Activated CD8-positive, alpha-beta memory T cell treated with anti-CD3 and anti-CD28 coated beads, Interleukin-2, amount 10 ng/mL, durations not matched to agents 7 days and 5 days (primary cell): ENCODE measurements at regions not wholly inside any gene's neighbourhood (a gene's known extent, or its start where the extent isn't known, plus 50 kb on each side); places are given as distances from the start of the nearest gene placed in this dataset.
"Not testable (repeated sequence)": the region's sequence is repeated elsewhere in the genome, so short reads cannot be mapped to it uniquely, and the experiment has no call there.

Source experiments
- ATAC-seq: fragments of 150-1000 bp; cut with Tn5 transposase; one replicate; pipeline ENCODE4 v1.10.0; 2021; ENCODE audit warnings: moderate library complexity
- CTCF ChIA-PET: fragments of 350-600 bp; sonication (Branson Sonifier 250); formaldehyde crosslinking; loops from one replicate; lab custom pipeline; 2021; ENCODE audit warnings: antibody characterized with exemption; lab: Charles Lee
- DNase-seq: peaks from one replicate; pipeline ENCODE4 v3.0.0-alpha.2; 2020
- H3K27ac Mint-ChIP-seq: one replicate; pipeline ENCODE4 v1.8.0; 2021; ENCODE audit warnings: mild to moderate bottlenecking, mixed read lengths
- H3K27me3 Mint-ChIP-seq: one replicate; pipeline ENCODE4 v1.8.0; 2021; ENCODE audit warnings: mixed read lengths
- H3K36me3 Mint-ChIP-seq: one replicate; pipeline ENCODE4 v1.8.0; 2021; ENCODE audit warnings: mild to moderate bottlenecking, mixed read lengths
- H3K4me1 Mint-ChIP-seq: one replicate; pipeline ENCODE4 v1.8.0; 2021; ENCODE audit warnings: mixed read lengths
- H3K4me3 Mint-ChIP-seq: one replicate; pipeline ENCODE4 v1.8.0; 2021; ENCODE audit warnings: mild to moderate bottlenecking, moderate library complexity, mixed read lengths
- H3K9me3 Mint-ChIP-seq: one replicate; pipeline ENCODE4 v1.8.0; 2022; ENCODE audit warnings: low read depth, mixed read lengths

DNA sequence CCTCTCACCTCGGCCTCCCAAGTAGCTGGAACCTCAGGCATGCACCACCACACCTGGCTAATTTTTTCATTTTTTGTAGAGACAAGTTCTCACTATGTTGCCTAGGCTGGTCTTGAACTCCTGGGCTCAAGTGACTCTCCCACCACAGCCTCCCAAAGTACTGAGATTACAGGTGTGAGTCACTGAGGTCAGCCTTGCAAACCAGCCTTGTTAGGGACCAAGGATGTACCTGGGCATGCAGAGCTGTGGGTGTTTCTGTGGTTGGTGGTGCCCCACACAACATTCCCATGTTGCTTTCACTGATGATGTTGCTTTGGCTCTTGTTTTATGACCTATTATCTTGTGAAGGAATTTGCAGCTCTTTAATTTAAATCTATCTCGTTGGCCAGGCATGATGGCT is 54.8 kb downstream of the OTUD1 start:
- DNase-seq (no peak), ATAC-seq (no peak)
- Mint-ChIP-seq H3K9me3 (no peaks in the 10 kb centered on the region), H3K4me3 (no peak overlapping the region), H3K36me3 (no peaks in the 10 kb centered on the region), H3K27ac (no peak overlapping the region), H3K27me3 (peaks cover 25% of the 10 kb centered on the region), H3K4me1 (no peaks in the 10 kb centered on the region)
- CTCF ChIA-PET = no interaction called here

DNA sequence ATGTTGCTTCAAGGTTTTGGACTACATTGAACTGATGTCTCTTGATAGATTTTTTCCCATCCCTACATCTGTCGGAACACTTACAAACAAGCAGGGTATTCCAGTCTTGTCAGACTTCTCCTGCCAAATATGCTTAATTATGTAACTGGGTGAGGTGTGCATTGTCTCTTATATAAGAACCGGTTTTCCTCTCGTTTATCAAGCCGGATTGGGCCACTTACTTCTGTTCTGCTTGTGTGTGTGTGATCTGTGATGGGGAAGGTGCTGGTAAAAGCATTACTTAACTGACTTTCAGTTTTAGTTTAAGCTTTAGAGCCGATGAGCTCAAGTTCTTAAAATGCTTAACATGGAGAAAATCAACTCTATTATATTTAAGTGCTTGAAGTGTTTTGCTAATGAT is 57.9 kb downstream of the OTUD1 start:
- Mint-ChIP-seq H3K4me1 (no peaks in the 10 kb centered on the region), H3K9me3 (no peaks in the 10 kb centered on the region), H3K36me3 (no peaks in the 10 kb centered on the region), H3K4me3 (no peak overlapping the region), H3K27ac (no peak overlapping the region), H3K27me3 (peaks cover 16% of the 10 kb centered on the region)
- CTCF ChIA-PET = interaction anchor here (1.0 kb wide), 1 partner anchor 17 kb away, joined by 3 read pairs; no protein-coding TSS in a partner anchor
- ATAC-seq (no peak), DNase-seq (no peak)

DNA sequence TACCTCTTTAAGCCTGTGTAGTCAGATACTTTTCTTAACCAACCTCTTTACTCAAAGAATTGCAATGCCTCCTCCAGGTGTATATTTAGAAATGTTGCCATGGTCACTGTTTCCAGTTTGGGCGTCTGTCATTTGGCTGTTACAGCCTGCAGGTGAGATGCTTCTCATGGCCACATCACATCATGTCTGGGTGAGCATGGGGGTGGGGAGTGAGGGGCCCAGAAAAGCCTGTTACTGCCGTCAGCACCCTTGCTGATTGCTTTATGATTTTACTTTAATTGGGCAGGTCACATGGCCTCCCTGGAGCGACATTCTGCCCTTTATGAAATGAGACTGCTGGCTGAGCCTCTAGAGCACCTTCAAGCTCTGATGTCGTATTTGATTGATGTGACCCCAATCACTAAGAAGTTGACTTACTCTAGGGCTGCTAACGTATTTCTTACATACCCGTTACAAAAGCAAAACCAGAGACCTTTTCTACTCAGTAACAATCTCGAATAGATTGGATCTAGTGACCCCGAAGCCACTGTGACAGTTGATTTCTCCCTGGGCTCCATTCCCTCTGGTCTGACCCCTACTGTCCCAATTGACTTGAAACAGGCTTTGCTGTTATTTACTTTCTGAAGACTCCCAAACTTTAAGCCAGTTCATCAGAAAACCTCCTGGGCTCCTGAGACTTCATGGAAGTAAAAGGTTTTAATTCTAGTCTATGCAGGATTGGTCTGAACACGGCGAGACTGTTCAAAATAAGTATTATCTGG is 60.7 kb downstream of the OTUD1 start:
- Mint-ChIP-seq H3K36me3 (no peaks in the 10 kb centered on the region), H3K4me1 (no peaks in the 10 kb centered on the region), H3K9me3 (no peaks in the 10 kb centered on the region), H3K27ac (no peak overlapping the region), H3K4me3 (no peak overlapping the region), H3K27me3 (peaks cover 14% of the 10 kb centered on the region)
- DNase-seq (no peak), ATAC-seq (no peak)
- CTCF ChIA-PET = no interaction called here

DNA sequence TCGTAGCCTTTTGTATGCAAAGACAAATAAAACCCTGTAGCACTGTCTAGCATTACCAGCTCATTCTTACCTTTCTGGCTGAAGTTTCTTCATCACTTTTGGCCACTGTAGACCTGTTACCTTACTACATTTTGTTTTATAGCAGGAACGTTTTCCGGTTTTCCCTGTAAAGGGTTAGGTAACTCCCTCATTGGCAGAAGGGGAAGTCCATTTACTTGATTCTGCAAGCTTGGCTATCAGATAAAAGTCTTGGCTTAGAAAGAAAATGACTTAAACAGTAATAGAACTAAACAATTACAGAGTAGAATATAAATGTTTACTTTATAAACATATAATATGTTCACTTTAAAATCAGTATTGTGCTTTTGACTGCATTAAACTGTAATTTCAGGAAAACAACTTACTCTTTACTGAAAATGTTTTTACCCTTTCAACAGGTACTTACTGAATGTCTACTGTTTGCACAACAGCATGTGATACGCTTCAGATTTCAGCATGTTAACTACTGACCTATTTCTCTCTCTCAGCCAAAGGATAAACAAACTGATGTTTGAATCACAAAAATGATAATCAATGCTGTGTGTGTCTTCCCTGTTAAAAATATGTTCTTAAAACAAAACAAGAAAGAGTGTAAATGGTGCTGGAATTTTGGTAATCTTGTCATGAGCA is 67.1 kb downstream of the OTUD1 start:
- H3K4me3 Mint-ChIP-seq = no peak overlapping the region
- H3K9me3 Mint-ChIP-seq = peaks cover 3% of the 10 kb centered on the region
- no peaks in the 10 kb centered on the region for H3K4me1 Mint-ChIP-seq
- DNase-seq (no peak), ATAC-seq (no peak)
- peaks cover 3% of the 10 kb centered on the region for H3K27me3 Mint-ChIP-seq
- H3K27ac Mint-ChIP-seq = no peak overlapping the region
- CTCF ChIA-PET = no interaction called here
- H3K36me3 Mint-ChIP-seq = no peaks in the 10 kb centered on the region

DNA sequence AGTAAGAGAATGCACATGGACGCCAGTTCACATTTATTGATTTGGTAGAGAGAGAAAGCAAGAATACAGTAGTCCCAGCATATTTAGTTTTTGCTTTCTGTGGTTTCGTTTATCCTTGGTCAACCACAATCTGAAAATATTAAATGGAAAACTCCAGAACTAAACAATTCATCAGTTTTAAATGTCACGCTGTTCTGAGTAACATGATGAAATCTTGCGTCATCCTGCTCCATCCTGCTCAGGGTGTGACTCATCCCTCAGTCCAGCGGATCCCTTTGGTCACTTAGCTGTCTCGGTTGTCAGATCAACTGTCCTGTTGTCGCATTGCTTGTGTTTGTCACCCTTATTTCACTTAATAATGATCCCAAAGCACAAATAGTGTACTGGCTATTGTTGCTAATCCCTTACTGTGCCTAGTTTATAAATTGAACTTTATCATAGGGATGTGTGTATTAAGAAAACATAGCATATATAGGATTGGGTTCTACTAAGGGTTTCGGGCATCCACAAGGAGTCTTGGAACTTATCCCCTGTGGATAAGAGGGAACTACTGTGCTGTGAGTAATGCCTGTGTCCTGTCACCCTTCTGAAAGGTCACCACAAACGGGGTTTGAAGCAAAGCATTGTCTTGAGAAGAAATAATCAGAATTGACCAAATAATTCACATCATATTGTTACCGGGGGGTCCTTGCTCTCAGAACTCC is 73.6 kb downstream of the OTUD1 start:
- Mint-ChIP-seq H3K4me1 (peaks cover 9% of the 10 kb centered on the region), H3K4me3 (no peak overlapping the region), H3K27me3 (peaks cover 12% of the 10 kb centered on the region), H3K27ac (no peak overlapping the region), H3K36me3 (no peaks in the 10 kb centered on the region), H3K9me3 (peaks cover 3% of the 10 kb centered on the region)
- DNase-seq (no peak), ATAC-seq (no peak)
- CTCF ChIA-PET = no interaction called here

DNA sequence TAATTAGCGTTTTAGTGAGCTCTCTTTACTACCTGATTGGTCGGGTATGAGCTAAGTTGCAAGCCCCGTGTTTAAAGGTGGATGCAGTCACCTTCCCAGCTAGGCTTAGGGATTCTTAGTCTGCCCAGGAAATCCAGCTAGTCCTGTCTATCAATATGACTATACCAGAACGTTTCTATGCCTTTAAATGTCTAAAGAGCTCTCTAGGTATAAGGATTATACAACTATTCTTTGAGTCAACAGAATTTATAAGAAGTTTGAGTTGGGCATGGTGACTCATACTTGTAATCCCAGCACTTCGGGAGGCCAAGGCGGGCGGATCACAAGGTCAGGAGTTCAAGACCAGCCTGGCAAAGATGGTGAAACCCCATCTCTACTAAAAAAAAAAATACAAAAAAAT is 74.7 kb downstream of the OTUD1 start:
- H3K36me3 Mint-ChIP-seq, DNase-seq, H3K4me1 Mint-ChIP-seq, H3K27ac Mint-ChIP-seq, H3K4me3 Mint-ChIP-seq, ATAC-seq, H3K9me3 Mint-ChIP-seq: not testable (repeated sequence)
- CTCF ChIA-PET = interaction anchor here (0.8 kb wide), 1 partner anchor 16 kb away, joined by 3 read pairs; no protein-coding TSS in a partner anchor
- peaks cover 15% of the 10 kb centered on the region for H3K27me3 Mint-ChIP-seq

DNA sequence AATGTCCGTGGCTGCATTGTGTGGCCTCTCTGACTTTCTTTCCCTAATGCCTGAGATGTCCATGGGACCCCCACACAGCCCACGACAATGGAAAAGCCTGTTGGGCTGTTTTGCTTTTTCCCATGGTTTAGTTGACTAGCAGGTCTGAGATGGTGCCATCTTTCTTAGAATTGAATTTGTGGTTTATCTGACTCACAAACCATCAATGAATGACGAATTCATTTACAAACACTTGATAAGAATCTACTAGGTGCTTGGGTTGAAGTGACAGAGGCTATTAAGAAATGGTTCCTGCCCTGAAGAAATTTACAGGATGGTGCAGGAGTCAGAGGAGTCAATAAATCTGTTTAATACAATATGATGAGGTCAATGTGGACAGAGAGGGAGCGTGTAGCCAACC is 75.4 kb downstream of the OTUD1 start:
- peak; percentile 33 for ATAC-seq

DNA sequence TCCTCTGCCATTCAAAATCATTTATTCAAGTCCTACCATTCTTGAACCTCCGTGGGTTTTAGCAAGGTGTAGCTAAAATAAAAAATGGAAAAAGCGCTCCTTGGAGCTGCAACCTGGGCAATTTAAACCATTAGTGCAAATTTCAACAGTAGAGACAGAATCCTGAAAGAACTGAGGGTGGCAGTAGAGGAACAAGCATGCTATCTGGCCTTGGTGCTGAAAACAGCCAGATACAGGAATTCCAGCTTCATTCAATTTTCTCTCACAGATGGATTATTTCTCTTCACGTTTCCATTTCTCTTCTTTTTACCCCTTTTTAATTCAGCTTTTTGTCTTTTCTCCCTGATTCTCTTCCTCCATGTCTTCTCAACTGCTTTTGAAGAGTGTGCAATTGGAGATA is 77.7 kb downstream of the OTUD1 start:
- ATAC-seq = no peak
- peaks cover 9% of the 10 kb centered on the region for H3K4me1 Mint-ChIP-seq
- H3K4me3 Mint-ChIP-seq = no peak overlapping the region
- CTCF ChIA-PET = no interaction called here
- DNase-seq = no peak
- H3K9me3 Mint-ChIP-seq = no peaks in the 10 kb centered on the region
- H3K36me3 Mint-ChIP-seq = no peaks in the 10 kb centered on the region
- peaks cover 29% of the 10 kb centered on the region for H3K27me3 Mint-ChIP-seq
- no peak overlapping the region for H3K27ac Mint-ChIP-seq

More for the DNA sequence above, 75.4 kb downstream of the OTUD1 start:
- DNase-seq = no peak
- H3K27ac Mint-ChIP-seq = no peak overlapping the region
- H3K36me3 Mint-ChIP-seq = no peaks in the 10 kb centered on the region
- H3K4me3 Mint-ChIP-seq = no peak overlapping the region
- H3K9me3 Mint-ChIP-seq = peaks cover 3% of the 10 kb centered on the region
- H3K4me1 Mint-ChIP-seq = peaks cover 9% of the 10 kb centered on the region
- peaks cover 18% of the 10 kb centered on the region for H3K27me3 Mint-ChIP-seq
- CTCF ChIA-PET = interaction anchor here (0.9 kb wide), 1 partner anchor 199 kb away, joined by 3 read pairs; no protein-coding TSS in a partner anchor

DNA sequence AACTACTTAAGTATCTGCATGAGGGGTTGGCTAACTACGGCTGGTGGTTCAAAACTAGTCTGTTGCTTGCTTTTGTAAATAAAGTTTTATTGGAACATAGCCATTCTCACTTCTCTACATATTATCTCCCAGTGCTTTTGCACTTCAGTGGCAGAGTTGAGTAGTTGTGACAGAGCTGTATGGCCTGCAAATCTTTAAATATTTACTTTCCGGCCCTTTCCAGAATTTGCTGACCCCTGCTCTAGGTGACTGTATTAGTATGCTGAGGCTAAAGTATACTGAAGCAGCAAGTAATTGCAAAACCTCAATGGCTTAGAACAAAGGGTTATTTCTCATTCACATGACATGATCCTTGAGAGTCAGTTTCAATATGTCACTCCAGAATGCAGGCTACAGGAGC is 78.3 kb downstream of the OTUD1 start:
- Mint-ChIP-seq H3K27ac (no peak overlapping the region), H3K27me3 (peaks cover 29% of the 10 kb centered on the region), H3K4me3 (no peak overlapping the region)

DNA sequence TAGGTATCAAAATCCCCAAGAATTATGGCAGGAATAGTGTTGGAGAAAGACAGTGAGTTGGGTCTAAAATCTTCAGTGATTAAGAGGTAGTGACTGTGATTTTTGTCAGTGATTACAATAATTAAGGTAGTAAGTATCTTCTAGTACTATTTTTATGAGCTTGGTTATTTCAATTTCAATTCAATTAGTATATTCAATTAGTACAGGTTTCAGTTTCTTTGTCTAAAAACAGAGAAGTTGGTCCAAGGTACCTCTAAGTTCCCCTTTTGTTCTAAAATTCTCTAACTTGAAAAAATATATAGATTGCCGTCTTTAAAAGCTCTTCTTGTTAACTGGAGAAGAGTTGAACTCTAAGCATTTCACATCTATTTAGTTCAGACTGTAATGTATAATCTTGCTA is 82.9 kb downstream of the OTUD1 start:
- Mint-ChIP-seq H3K4me1 (no peaks in the 10 kb centered on the region), H3K9me3 (no peaks in the 10 kb centered on the region), H3K27ac (no peak overlapping the region), H3K36me3 (no peaks in the 10 kb centered on the region), H3K27me3 (peaks cover 30% of the 10 kb centered on the region), H3K4me3 (no peak overlapping the region)
- no peak for DNase-seq
- CTCF ChIA-PET = no interaction called here
- ATAC-seq = no peak

More for the DNA sequence above, 78.3 kb downstream of the OTUD1 start:
- no peaks in the 10 kb centered on the region for H3K36me3 Mint-ChIP-seq
- CTCF ChIA-PET = no interaction called here
- peaks cover 9% of the 10 kb centered on the region for H3K4me1 Mint-ChIP-seq
- ATAC-seq (no peak), DNase-seq (no peak)
- no peaks in the 10 kb centered on the region for H3K9me3 Mint-ChIP-seq

DNA sequence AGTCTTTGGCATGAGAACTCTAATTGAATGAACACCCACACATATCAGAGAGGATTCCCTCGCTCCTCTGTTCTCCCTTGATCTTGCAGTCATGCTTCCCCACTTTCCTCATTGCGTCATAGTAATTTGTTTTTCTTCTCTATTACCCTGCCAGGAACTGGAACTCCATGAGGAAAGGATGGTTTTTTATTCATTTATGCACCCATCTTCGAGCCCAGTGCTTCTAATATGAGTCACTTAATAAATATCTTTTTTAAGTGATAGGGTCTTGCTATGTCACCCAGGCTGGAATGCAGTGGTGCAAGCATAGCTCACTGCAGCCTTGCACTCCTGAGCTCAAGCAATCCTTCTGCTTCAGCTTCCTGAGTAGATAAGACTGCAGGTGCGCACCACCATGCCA is 83.5 kb downstream of the OTUD1 start:
- no peak for DNase-seq
- Mint-ChIP-seq H3K27ac (no peak overlapping the region), H3K36me3 (no peaks in the 10 kb centered on the region)

DNA sequence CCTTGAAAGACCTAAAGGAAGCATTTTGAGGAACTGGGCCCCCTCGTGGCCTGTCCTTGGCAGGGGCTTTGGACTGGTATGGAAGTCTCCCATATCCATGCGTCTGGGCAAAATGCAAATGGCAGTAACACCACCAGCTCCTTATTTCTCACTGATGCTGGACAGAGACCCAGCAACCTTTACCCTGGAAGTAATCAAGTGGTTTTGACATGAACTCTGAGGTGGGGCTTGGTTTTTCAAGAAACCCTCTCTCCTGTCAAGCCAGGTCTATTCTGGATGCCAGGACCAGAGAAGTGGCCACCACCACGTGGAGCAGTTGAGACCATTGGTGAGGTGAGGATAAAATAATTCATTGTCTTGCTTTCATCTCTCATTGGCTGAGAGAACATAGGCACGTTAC is 84.4 kb downstream of the OTUD1 start:
- no peak for ATAC-seq
- Mint-ChIP-seq H3K9me3 (no peaks in the 10 kb centered on the region), H3K4me1 (no peaks in the 10 kb centered on the region), H3K27me3 (peaks cover 31% of the 10 kb centered on the region), H3K27ac (no peak overlapping the region), H3K4me3 (no peak overlapping the region), H3K36me3 (no peaks in the 10 kb centered on the region)
- CTCF ChIA-PET = interaction anchor here (1.0 kb wide), 1 partner anchor 229 kb away, joined by 3 read pairs; no protein-coding TSS in a partner anchor
- no peak for DNase-seq

More for the DNA sequence above, 83.5 kb downstream of the OTUD1 start:
- Mint-ChIP-seq H3K4me1 (no peaks in the 10 kb centered on the region), H3K9me3 (no peaks in the 10 kb centered on the region), H3K27me3 (peaks cover 30% of the 10 kb centered on the region), H3K4me3 (no peak overlapping the region)
- no peak for ATAC-seq
- CTCF ChIA-PET = no interaction called here

DNA sequence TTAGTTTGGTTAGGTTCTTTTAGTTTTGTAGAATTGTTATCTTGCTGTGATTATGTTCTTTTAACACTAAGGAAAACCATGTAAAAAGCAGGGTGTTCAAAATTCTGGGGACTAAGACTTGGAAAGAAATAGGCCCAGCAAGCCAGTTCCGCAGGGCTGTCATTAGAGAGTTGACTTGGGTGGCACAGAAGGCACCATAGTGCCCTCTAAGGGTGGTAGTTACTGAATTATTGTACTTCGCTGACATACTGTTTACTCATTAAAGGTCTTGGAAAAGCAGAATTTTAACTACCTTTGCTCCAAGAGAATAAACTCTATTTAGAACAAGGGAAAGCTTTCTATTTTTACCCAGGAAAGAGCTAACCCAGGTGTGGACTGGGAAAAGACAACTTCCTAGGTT is 86.5 kb downstream of the OTUD1 start:
- H3K4me3 Mint-ChIP-seq = no peak overlapping the region
- CTCF ChIA-PET = interaction anchor here (1.2 to 5.3 kb wide), 2 partner anchors 207 to 210 kb away, joined by 3 to 39 read pairs; no protein-coding TSS in a partner anchor
- no peaks in the 10 kb centered on the region for H3K9me3 Mint-ChIP-seq
- no peaks in the 10 kb centered on the region for H3K4me1 Mint-ChIP-seq
- H3K36me3 Mint-ChIP-seq = no peaks in the 10 kb centered on the region
- DNase-seq = no peak
- no peak for ATAC-seq
- peaks cover 23% of the 10 kb centered on the region for H3K27me3 Mint-ChIP-seq
- no peak overlapping the region for H3K27ac Mint-ChIP-seq
